T-helper 17 cell (primary cell): ENCODE measurements at regions not wholly inside any gene's neighbourhood (a gene's known extent, or its start where the extent isn't known, plus 50 kb on each side); places are given as distances from the start of the nearest gene placed in this dataset.

Experiments
- ATAC-seq: fragments of 150-1000 bp; cut with Tn5 transposase; 2 replicates; pipeline ENCODE4 v1.10.0; 2021; ENCODE audit warnings: mild to moderate bottlenecking, moderate library complexity
- DNase-seq, 3 donors: peaks; one replicate each; pipeline versions ENCODE4 v3.0.0 to v3.0.0-alpha.2; 2020 to 2021
- H3K9me3 ChIP-seq: one replicate; pipeline ENCODE4 v1.7.0; 2013; ENCODE audit warnings: low read length, mild to moderate bottlenecking; ENCODE audit not compliant: control insufficient read depth, poor library complexity, severe bottlenecking
- H3K27ac Mint-ChIP-seq: one replicate; pipeline ENCODE4 v1.8.0; 2022; ENCODE audit warnings: mild to moderate bottlenecking, moderate library complexity, mixed read lengths
- H3K27me3 Mint-ChIP-seq: one replicate; pipeline ENCODE4 v1.8.0; 2022; ENCODE audit warnings: mixed read lengths
- H3K36me3 Mint-ChIP-seq: one replicate; pipeline ENCODE4 v1.8.0; 2022; ENCODE audit warnings: low read depth, mixed read lengths
- H3K4me1 Mint-ChIP-seq: one replicate; pipeline ENCODE4 v1.8.0; 2022; ENCODE audit warnings: mild to moderate bottlenecking, mixed read lengths
- H3K4me3 Mint-ChIP-seq: one replicate; pipeline ENCODE4 v1.8.0; 2022; ENCODE audit warnings: mild to moderate bottlenecking, moderate library complexity, mixed read lengths

DNA sequence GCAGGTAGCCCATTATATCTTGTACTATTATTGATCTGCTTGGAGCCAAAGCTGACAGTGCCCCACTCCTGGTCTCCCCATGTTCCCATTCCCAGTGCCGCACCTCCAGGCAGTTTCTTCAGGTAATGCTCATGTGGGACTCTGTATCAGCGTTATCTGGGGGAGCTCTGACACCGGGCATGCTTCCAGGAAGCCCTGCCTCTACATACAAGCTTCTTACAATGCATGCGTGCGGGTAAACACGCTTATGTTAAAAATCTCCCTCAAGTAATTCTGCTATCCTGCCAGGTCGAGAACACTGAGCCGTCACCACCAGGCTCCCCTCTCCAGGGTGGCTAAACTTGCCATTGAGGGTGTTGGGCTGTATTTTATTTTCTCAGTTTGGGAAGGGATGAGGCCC, 61.6 kb upstream of the LBX1 start:
- DNase-seq (no peak), ATAC-seq (no peak)
- peaks cover 14% of the 10 kb centered on the region for H3K36me3 Mint-ChIP-seq
- H3K4me1 Mint-ChIP-seq = peaks cover 16% of the 10 kb centered on the region
- H3K9me3 ChIP-seq = no peaks in the 10 kb centered on the region
- peak overlapping the region; percentile 9 for H3K4me3 Mint-ChIP-seq
- peaks cover 86% of the 10 kb centered on the region for H3K27me3 Mint-ChIP-seq
- no peak overlapping the region for H3K27ac Mint-ChIP-seq

DNA sequence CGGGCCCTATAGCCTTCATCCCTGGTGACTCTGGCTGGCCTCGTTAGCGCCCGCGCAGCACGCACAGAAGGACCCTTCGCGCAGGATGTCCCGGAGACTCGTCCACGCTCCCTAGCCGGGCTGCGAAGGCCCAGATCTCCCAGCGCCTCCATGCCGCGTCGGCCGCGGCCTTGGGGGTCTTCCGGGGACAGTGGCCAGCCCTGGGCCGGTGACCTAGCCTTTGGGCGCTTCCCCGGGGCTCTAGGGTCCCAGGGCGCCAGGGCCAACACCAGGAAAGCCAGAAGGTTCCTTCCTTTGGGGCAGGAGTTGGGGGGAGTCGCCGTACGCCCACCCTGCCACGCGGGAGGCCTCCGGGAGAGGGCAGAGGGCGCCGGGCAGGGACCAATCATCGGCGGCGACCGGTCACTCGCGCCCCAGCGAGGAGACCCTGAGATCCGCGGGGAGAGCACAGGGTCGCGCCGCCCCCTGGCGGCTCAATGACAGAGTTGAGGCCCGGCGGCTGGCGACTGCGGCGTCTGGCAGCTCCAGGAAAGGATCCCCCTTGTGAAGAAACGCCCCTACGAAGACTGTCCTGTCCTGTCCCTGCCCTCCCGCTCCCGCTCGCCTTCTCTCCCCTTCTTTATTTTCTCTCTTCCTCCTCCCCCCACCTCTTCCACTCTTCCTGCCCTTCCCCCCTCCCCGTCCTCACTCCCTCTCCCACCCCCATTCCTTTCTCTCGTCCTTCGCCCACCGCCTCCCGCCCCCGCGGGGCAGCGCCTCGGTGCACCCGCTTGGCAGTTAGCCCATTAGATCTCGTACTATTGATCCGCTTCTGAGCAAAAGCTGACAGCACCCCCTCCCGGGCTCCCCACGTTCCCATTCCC, 62.3 kb upstream of the LBX1 start:
- Mint-ChIP-seq H3K4me3 (peak overlapping the region; percentile 87), H3K27ac (no peak overlapping the region), H3K36me3 (peaks cover 14% of the 10 kb centered on the region), H3K27me3 (peaks cover 87% of the 10 kb centered on the region), H3K4me1 (peaks cover 16% of the 10 kb centered on the region)
- DNase-seq = peak in 2 of 3 donors; percentile 15 to 25
- no peaks in the 10 kb centered on the region for H3K9me3 ChIP-seq
- ATAC-seq = peak; percentile 60

DNA sequence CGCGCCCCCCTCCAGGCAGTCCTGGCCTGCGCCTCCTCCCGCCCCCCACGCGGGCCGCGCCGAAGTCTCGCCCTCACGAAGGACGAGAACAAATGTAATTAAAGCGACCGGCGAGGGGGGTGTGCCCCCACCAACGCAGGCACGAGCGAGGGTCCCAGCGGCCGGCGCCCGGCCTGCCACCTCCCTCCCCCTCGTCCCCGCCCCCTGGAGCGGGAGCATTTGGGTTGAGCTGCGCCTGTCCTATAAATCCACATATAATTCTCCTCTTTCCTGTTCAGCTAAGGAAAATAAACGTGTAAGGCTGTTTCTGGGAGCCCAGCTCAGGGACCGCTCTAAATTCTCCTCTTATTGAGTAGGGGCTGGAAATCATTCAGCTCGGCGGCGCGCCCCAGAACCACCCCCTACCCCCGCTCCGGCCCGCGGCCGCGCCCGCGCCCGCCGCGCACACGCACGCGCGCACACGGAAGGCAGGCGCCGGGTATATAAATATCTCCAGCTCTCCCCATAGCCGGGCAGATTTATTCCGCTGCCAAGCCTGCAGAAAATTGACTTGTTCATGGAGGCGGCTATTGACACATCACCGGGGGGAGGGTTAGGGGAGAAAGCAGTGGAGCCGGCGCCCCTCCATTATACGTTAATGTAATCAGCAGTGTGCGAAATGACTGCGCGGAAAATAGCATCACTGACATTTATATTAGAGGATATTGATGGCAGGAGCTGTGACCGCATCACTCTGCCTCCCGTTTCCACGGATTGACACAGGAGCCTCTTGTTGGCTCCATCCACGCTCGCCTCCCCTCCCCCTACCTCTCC, 61.6 kb upstream of the BTRC start:
- DNase-seq (no peak), ATAC-seq (peak; percentile 27)
- Mint-ChIP-seq H3K4me3 (peak overlapping the region; percentile 87), H3K27me3 (peaks cover 87% of the 10 kb centered on the region), H3K4me1 (peaks cover 16% of the 10 kb centered on the region), H3K27ac (no peak overlapping the region), H3K36me3 (peaks cover 14% of the 10 kb centered on the region)
- H3K9me3 ChIP-seq = no peaks in the 10 kb centered on the region

DNA sequence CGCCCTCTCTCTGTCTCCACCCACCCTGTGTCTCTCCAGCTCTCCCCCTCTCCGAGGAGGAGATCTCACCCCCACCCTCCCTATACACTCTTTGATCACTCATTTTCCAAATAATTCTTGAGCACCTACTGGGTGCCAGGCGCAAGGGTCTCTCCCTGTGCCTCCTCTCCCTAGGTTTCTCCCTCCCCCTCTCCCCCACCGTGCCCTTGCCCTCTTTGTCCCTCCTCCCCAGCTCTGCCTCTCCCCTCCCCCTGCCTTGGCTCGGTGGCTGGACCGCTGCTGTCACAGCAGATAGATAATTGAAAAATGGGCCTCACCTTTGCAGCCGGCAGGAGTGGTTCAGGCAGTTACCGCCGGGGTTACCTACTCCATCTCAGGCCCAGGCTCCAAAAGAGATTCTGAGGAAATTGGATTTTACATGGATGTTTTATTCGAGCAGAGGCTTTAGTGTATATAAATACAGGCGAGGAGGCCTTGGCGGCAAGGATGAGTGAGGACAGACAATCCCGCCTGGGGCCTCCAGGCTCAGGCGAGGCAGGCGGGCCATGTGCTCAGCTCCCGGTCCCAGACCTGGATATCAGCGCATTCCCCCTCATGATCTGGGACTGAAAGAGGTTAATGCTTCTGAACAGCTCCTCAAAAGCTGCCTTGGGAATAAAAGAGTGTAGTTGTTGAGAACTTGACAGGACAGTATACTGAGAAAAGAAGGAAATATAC, 60.8 kb upstream of the BTRC start:
- Mint-ChIP-seq H3K4me1 (peaks cover 19% of the 10 kb centered on the region), H3K27ac (no peak overlapping the region), H3K36me3 (peaks cover 16% of the 10 kb centered on the region), H3K4me3 (peak overlapping the region; percentile 87), H3K27me3 (peaks cover 87% of the 10 kb centered on the region)
- no peak for ATAC-seq
- no peak for DNase-seq
- no peaks in the 10 kb centered on the region for H3K9me3 ChIP-seq

DNA sequence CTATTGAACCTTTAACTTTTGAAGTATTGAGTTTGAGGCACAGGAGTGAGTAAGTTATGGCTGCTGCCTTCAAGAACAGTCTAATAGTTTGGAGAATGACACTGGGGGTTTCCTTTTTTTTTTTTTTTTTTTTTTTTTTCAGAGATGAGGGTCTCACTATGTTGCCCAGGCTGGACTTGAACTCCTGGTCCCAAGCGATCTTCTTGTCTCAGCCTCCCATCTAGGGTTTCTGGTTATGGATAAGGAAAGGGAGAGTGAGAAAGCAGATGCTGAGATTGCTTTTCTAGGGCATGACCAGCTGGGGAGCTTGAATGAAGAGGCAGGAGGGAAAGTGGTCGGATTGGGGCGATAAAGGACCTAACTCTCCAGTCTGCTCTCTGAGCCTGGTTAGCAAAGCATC, 59.9 kb upstream of the BTRC start:
- no peaks in the 10 kb centered on the region for H3K9me3 ChIP-seq
- no peak for ATAC-seq
- Mint-ChIP-seq H3K36me3 (peaks cover 17% of the 10 kb centered on the region), H3K4me3 (no peak overlapping the region), H3K4me1 (peaks cover 19% of the 10 kb centered on the region), H3K27ac (no peak overlapping the region), H3K27me3 (peaks cover 86% of the 10 kb centered on the region)
- DNase-seq = no peak

DNA sequence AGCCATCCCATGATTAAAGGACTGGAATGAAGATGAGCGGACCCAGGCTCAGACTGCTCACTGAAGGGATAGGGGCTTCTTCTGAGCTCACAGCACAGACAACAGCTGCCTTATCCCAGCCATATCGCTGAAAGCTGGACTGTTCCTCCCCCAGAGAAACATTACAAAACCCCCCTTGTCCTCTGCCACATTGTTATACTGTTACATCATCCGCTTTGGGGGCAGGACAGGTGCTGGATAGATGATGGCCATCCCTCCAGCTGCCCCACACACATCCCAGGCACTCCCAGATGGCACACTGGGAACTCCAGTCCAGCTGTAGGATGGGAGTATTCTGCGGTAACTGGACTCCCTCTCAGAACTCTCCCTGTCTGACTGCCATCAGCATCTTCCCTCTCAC, 58.7 kb upstream of the BTRC start:
- DNase-seq = no peak
- H3K27ac Mint-ChIP-seq = no peak overlapping the region
- peaks cover 18% of the 10 kb centered on the region for H3K4me1 Mint-ChIP-seq
- no peak for ATAC-seq
- H3K27me3 Mint-ChIP-seq = peaks cover 81% of the 10 kb centered on the region
- no peaks in the 10 kb centered on the region for H3K9me3 ChIP-seq
- H3K4me3 Mint-ChIP-seq = no peak overlapping the region
- peaks cover 13% of the 10 kb centered on the region for H3K36me3 Mint-ChIP-seq

DNA sequence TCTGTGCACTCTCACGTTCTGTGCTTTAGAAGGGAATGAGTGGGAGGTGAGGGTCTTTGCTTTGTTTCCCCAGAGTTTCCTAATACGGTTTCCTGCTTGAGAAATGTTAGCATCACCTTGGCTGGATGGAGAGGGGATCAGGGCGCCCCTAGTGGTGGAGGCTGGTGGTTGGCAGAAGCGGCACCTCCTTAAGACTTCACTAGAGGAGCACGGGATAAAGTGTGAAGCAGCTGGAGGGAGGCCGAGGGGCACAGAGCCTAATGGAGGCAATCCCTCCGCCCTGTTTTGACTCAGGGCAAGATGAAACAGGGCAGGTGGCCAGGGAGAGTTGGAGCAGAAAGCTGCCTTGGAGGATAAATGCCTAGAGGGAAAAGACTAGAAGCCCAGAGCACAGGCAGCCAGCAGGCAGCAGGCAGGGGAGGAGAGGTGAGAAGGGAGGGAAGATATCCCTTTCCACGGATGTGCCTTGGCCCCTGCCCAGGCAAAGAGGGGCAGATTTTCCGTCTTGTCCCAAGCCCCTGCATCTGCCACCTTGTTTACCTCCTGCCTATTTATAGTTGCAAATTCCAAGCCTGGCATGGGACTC, 56.0 kb upstream of the BTRC start:
- DNase-seq (peak; percentile 52 to 60 (median 53)), ATAC-seq (peak; percentile 78)
- H3K4me3 Mint-ChIP-seq = no peak overlapping the region
- no peaks in the 10 kb centered on the region for H3K9me3 ChIP-seq
- H3K27me3 Mint-ChIP-seq = peaks cover 88% of the 10 kb centered on the region
- peaks cover 18% of the 10 kb centered on the region for H3K36me3 Mint-ChIP-seq
- peaks cover 12% of the 10 kb centered on the region for H3K4me1 Mint-ChIP-seq
- H3K27ac Mint-ChIP-seq = no peak overlapping the region

DNA sequence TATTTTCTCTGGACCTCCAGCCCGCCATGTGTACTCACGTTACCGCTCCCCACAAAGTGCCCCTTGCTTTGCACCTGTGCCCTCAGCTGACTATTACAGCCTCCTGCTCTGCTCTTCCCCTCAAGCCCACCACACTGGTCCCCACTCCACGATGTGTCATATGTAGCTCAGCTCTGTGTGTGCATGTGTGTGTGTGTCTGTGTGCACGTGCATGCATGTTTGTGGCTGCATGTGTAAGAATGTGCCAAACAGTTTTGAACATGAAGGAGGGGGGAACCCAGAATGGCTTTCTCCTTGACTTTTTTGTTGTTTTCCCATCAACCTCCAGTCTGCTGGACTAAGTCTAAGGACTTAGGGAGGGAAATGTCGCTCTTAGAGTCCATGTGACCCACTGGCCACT, 54.8 kb upstream of the BTRC start:
- no peak for DNase-seq
- peaks cover 20% of the 10 kb centered on the region for H3K36me3 Mint-ChIP-seq
- H3K4me3 Mint-ChIP-seq = no peak overlapping the region
- no peak for ATAC-seq
- H3K27ac Mint-ChIP-seq = no peak overlapping the region
- peaks cover 10% of the 10 kb centered on the region for H3K4me1 Mint-ChIP-seq
- no peaks in the 10 kb centered on the region for H3K9me3 ChIP-seq
- H3K27me3 Mint-ChIP-seq = peaks cover 88% of the 10 kb centered on the region

DNA sequence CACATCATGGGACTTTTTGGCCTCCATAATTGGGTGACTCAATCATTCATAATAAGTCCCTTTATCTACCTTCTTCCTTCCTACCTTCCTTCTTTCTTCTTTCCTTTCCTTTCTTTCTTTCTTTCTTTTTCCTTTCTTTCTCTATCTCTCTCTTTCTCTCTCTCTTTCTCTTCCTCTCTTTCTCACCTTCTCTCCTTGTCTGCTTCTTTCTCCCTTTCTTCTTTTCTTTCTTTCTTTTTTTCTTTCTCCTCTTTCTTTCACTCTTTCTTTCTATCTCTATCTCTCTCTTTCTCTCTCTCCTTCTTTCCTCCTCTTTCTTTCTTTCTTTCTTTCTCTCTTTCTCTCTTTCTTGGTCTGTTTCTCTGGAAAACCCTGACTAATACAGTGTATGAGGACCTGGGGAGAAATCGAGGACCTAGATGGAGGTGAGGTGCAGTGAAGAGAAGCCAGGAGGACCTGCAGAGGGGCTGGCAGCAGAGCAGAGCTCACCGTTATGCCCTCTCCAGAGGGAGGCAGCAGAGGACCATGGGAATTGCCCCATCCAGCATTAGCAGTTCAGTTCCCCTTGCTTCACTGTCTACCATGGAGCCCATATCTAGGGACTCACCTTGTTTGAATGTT, 52.7 kb upstream of the BTRC start:
- Mint-ChIP-seq H3K27ac (no peak overlapping the region), H3K4me3 (no peak overlapping the region), H3K27me3 (peaks cover 88% of the 10 kb centered on the region), H3K4me1 (peaks cover 10% of the 10 kb centered on the region), H3K36me3 (peaks cover 20% of the 10 kb centered on the region)
- ATAC-seq (peak; percentile 52), DNase-seq (no peak)
- H3K9me3 ChIP-seq = no peaks in the 10 kb centered on the region

DNA sequence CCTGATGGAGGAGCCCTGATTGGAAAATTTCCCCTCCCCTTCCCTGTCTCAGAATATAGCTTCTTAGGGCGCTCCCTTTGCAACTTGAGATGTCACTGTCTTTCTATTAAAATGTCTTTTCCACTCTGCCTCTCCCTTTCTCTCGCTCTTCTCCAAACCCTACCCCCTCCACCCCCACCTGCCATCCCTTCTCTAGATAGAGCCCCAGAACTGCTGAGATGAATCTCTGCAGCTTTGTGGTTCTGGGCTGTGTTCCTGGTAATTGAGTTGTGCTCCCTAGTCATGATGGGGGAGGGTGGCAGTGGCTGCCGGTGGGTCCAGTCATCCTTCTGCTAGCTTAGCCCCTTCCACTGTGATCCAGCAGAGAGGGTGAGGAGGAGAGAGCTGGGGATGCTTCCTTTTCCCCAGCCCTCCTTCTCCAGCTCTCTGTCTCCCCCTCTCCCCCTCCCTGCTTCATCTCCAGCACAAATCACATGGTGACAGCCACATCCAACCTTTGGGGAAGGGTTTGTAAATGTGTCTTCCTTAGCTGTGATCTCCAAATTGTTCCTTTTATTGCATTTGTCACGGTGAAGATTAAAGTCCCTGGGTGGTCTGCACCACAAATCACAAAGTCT, 50.8 kb upstream of the BTRC start:
- peaks cover 21% of the 10 kb centered on the region for H3K36me3 Mint-ChIP-seq
- peaks cover 87% of the 10 kb centered on the region for H3K27me3 Mint-ChIP-seq
- H3K9me3 ChIP-seq = no peaks in the 10 kb centered on the region
- no peak overlapping the region for H3K27ac Mint-ChIP-seq
- H3K4me3 Mint-ChIP-seq = no peak overlapping the region
- ATAC-seq (no peak), DNase-seq (no peak)
- peaks cover 6% of the 10 kb centered on the region for H3K4me1 Mint-ChIP-seq
